ENCODE measurements at regions not wholly inside any gene's neighbourhood (a gene's known extent, or its start where the extent isn't known, plus 50 kb on each side); places are given as distances from the start of the nearest gene placed in this dataset.

DNA sequence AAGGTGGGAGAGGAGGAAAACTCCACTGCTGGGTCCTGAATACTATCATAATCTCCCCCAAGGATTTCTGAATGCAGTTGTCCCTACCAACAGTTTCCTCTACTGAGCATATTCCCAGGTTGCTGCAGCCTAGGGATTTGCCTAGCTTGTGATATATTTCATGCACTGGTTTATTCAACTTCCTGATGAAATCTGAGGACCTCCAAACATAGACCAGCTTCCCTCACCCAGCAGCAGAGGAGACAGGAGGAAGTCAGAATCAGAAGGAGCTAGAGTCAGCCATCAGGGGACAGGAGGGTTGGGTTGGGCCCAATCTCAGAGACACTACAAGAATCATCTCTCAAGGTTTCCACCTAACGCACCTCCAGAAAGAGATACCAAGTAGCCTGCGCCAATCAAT, 138.4 kb upstream of the TOP1 start:
- Histone ChIP-seq H3K9me3 (ENCODE audit: control insufficient read depth, insufficient read depth, low read depth, low read length) (no peaks in the 10 kb centered on the region), H3K27ac (ENCODE audit: low read length) (no peak overlapping the region), H3K4me3 (ENCODE audit: low read depth in 2 of 2, low read length in 2 of 2) (no peak overlapping the region), H3K27me3 (ENCODE audit: control insufficient read depth, insufficient read depth, low read length) (0 out of 2 replicates have a peak, but pooled peaks cover 2% of the 10 kb centered on the region), H3K4me1 (ENCODE audit: control insufficient read depth, insufficient read depth, low read length) (no peaks in the 10 kb centered on the region), H3K36me3 (ENCODE audit: control insufficient read depth, insufficient read depth, low read length) (no peaks in the 10 kb centered on the region)
- in situ Hi-C loops (cut with HindIII; ENCODE audit: low pct_unique_long_range_greater_than_20kb, low sequenced_read_pairs) = no loop called here
- no peak for TF ChIP-seq SIN3A (IDR thresholded peaks at IDR 0.05; ENCODE audit: borderline replicate concordance, insufficient read depth, low read depth, low read length)
- TF ChIP-seq, protein P1, sequence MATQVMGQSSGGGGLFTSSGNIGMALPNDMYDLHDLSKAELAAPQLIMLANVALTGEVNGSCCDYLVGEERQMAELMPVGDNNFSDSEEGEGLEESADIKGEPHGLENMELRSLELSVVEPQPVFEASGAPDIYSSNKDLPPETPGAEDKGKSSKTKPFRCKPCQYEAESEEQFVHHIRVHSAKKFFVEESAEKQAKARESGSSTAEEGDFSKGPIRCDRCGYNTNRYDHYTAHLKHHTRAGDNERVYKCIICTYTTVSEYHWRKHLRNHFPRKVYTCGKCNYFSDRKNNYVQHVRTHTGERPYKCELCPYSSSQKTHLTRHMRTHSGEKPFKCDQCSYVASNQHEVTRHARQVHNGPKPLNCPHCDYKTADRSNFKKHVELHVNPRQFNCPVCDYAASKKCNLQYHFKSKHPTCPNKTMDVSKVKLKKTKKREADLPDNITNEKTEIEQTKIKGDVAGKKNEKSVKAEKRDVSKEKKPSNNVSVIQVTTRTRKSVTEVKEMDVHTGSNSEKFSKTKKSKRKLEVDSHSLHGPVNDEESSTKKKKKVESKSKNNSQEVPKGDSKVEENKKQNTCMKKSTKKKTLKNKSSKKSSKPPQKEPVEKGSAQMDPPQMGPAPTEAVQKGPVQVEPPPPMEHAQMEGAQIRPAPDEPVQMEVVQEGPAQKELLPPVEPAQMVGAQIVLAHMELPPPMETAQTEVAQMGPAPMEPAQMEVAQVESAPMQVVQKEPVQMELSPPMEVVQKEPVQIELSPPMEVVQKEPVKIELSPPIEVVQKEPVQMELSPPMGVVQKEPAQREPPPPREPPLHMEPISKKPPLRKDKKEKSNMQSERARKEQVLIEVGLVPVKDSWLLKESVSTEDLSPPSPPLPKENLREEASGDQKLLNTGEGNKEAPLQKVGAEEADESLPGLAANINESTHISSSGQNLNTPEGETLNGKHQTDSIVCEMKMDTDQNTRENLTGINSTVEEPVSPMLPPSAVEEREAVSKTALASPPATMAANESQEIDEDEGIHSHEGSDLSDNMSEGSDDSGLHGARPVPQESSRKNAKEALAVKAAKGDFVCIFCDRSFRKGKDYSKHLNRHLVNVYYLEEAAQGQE (IDR thresholded peaks at IDR 0.05; ENCODE audit: insufficient read depth in 1 of 2, low read depth in 2 of 2, low read length in 1 of 2) = no peak
- TF ChIP-seq, protein P2, sequence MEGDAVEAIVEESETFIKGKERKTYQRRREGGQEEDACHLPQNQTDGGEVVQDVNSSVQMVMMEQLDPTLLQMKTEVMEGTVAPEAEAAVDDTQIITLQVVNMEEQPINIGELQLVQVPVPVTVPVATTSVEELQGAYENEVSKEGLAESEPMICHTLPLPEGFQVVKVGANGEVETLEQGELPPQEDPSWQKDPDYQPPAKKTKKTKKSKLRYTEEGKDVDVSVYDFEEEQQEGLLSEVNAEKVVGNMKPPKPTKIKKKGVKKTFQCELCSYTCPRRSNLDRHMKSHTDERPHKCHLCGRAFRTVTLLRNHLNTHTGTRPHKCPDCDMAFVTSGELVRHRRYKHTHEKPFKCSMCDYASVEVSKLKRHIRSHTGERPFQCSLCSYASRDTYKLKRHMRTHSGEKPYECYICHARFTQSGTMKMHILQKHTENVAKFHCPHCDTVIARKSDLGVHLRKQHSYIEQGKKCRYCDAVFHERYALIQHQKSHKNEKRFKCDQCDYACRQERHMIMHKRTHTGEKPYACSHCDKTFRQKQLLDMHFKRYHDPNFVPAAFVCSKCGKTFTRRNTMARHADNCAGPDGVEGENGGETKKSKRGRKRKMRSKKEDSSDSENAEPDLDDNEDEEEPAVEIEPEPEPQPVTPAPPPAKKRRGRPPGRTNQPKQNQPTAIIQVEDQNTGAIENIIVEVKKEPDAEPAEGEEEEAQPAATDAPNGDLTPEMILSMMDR (IDR thresholded peaks at IDR 0.05) = no peak
- TF ChIP-seq POLR2AphosphoS5 (IDR thresholded peaks at IDR 0.05; ENCODE audit: low read depth, low read length) = no peak
- no peak for TF ChIP-seq TCF7L2 (IDR thresholded peaks at IDR 0.05; ENCODE audit: low read depth, low read length)
- no TSS peak for BruUV-seq (replicated peaks)
- intact Hi-C loops (cut with micrococcal nuclease; ENCODE audit: unreplicated experiment) = no loop called here
- POLR2A ChIA-PET = no interaction called here
- no peak for ATAC-seq
- DNase-seq (ENCODE audit: low read depth, low spot score) = no peak
- CTCF ChIA-PET = no interaction called here

DNA sequence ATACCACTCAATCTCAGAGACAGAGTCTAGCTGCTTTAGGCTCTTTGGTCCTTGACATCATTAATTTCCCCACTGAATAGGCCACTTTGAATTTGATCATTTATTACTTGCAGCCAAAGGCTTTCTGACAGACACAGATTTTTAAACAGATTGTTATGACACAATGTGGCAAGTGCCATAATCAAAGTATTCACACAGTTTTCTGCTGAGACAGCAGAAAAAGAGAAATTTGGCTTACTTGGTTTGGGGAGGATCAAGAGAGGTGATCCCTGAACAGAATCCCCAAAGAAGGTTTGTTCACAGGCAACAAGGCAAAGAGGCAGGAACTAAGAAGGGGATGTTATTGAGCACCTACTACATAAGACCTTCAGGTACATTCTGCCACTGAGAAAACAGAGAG, 138.0 kb upstream of the TOP1 start:
- POLR2A ChIA-PET = no interaction called here
- in situ Hi-C loops (cut with HindIII; ENCODE audit: low pct_unique_long_range_greater_than_20kb, low sequenced_read_pairs) (no loop called here), intact Hi-C loops (cut with micrococcal nuclease; ENCODE audit: unreplicated experiment) (no loop called here)
- no peak for TF ChIP-seq SIN3A (IDR thresholded peaks at IDR 0.05; ENCODE audit: borderline replicate concordance, insufficient read depth, low read depth, low read length)
- TF ChIP-seq, protein P2 (IDR thresholded peaks at IDR 0.05) = no peak
- ATAC-seq (no peak), DNase-seq (ENCODE audit: low read depth, low spot score) (no peak)
- Histone ChIP-seq H3K9me3 (ENCODE audit: control insufficient read depth, insufficient read depth, low read depth, low read length) (no peaks in the 10 kb centered on the region), H3K4me1 (ENCODE audit: control insufficient read depth, insufficient read depth, low read length) (no peaks in the 10 kb centered on the region), H3K4me3 (ENCODE audit: low read depth in 2 of 2, low read length in 2 of 2) (no peak overlapping the region), H3K27ac (ENCODE audit: low read length) (no peak overlapping the region), H3K27me3 (ENCODE audit: control insufficient read depth, insufficient read depth, low read length) (0 out of 2 replicates have a peak, but pooled peaks cover 2% of the 10 kb centered on the region), H3K36me3 (ENCODE audit: control insufficient read depth, insufficient read depth, low read length) (no peaks in the 10 kb centered on the region)
- CTCF ChIA-PET = no interaction called here
- BruUV-seq (replicated peaks) = no TSS peak

DNA sequence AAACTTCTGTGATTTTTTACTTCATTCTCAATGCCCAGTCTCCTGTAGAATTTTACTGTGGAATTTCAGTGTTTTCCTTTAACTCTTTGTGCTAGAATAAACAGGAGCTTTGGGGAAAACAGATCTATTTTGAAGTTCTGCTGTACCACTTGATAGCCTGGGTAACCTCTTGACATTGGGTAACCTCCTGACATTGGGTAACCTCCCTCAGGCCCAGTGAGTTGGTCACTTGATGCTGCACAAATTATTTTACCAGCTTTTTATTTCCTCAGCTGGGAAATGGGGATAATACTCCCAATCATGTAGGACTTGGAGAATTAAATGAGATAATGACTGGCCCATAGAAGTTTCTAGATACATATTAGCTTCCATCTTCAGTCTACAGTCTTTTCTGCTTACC, 137.3 kb upstream of the TOP1 start:
- no TSS peak for BruUV-seq (replicated peaks)
- Histone ChIP-seq H3K4me1 (ENCODE audit: control insufficient read depth, insufficient read depth, low read length) (no peaks in the 10 kb centered on the region), H3K36me3 (ENCODE audit: control insufficient read depth, insufficient read depth, low read length) (no peaks in the 10 kb centered on the region), H3K27me3 (ENCODE audit: control insufficient read depth, insufficient read depth, low read length) (0 out of 2 replicates have a peak, but pooled peaks cover 2% of the 10 kb centered on the region), H3K9me3 (ENCODE audit: control insufficient read depth, insufficient read depth, low read depth, low read length) (no peaks in the 10 kb centered on the region), H3K4me3 (ENCODE audit: low read depth in 2 of 2, low read length in 2 of 2) (no peak overlapping the region), H3K27ac (ENCODE audit: low read length) (no peak overlapping the region)
- intact Hi-C loops (cut with micrococcal nuclease; ENCODE audit: unreplicated experiment) (no loop called here), in situ Hi-C loops (cut with HindIII; ENCODE audit: low pct_unique_long_range_greater_than_20kb, low sequenced_read_pairs) (no loop called here)
- CTCF ChIA-PET = no interaction called here
- POLR2A ChIA-PET = no interaction called here
- TF ChIP-seq, protein P2 (IDR thresholded peaks at IDR 0.05) = no peak
- TF ChIP-seq TCF7L2 (IDR thresholded peaks at IDR 0.05; ENCODE audit: low read depth, low read length) = no peak
- TF ChIP-seq POLR2AphosphoS5 (IDR thresholded peaks at IDR 0.05; ENCODE audit: low read depth, low read length) = no peak
- TF ChIP-seq, protein P1 (IDR thresholded peaks at IDR 0.05; ENCODE audit: insufficient read depth in 1 of 2, low read depth in 2 of 2, low read length in 1 of 2) = no peak
- no peak for TF ChIP-seq SIN3A (IDR thresholded peaks at IDR 0.05; ENCODE audit: borderline replicate concordance, insufficient read depth, low read depth, low read length)
- ATAC-seq (no peak), DNase-seq (ENCODE audit: low read depth, low spot score) (no peak)

Measured in Panc1 (cell line).